Stomach (tissue), 8 donors: ENCODE measurements at regions not wholly inside any gene's neighbourhood (a gene's known extent, or its start where the extent isn't known, plus 50 kb on each side); places are given as distances from the start of the nearest gene placed in this dataset.
A peak's percentile ranks its signal among the peaks of the same experiment; 100 is the strongest.

Experiments
- DNase-seq, 2 donors: peaks; one replicate each; pipeline versions ENCODE4 v3.0.0 to v3.0.0-alpha.2; 2013 to 2019
- H3K27ac ChIP-seq, 5 donors: fragments of 200-600 bp in 4 of 5; sonication (generic) in 4 of 5; one replicate each; pipeline ENCODE4 v1.5.1; 2013 to 2019; ENCODE audit warnings: mild to moderate bottlenecking in 1 of 5, moderate library complexity in 1 of 5
- H3K27me3 ChIP-seq, 3 donors: fragments of 200-600 bp; sonication (generic); one replicate each; pipeline ENCODE4 v1.5.1; 2017 to 2019; ENCODE audit warnings: mixed run types in 1 of 3
- H3K36me3 ChIP-seq, 4 donors: fragments of 200-600 bp; sonication (generic); 1 replicate in 3 of 4; 2 replicates in 1 of 4; pipeline ENCODE4 v1.5.1; 2016 to 2019
- H3K4me1 ChIP-seq, 4 donors: fragments of 200-600 bp; sonication (generic); one replicate each; pipeline ENCODE4 v1.5.1; 2016 to 2019
- H3K4me3 ChIP-seq, 4 donors: fragments of 200-600 bp; sonication (generic) in 3 of 4; one replicate each; pipeline ENCODE4 v1.5.1; 2016 to 2019; ENCODE audit warnings: mild to moderate bottlenecking in 1 of 4
- H3K9me3 ChIP-seq, 4 donors: fragments of 200-600 bp; sonication (generic); one replicate each; pipeline ENCODE4 v1.5.1; 2016 to 2019
- EP300 ChIP-seq: sonication (generic); formaldehyde crosslinking; IDR thresholded peaks from one replicate; pipeline ENCODE4 v1.6.1; 2017; ENCODE audit warnings: antibody characterized with exemption
- POLR2A ChIP-seq, 4 donors: fragments of 450-650 bp; IDR thresholded peaks; one replicate each; pipeline ENCODE4 v1.6.1; 2016; ENCODE audit warnings: antibody characterized with exemption in 4 of 4, control low read depth in 2 of 4, mild to moderate bottlenecking in 1 of 4, moderate library complexity in 1 of 4
- POLR2AphosphoS5 ChIP-seq, 3 donors: sonication (generic); formaldehyde crosslinking; IDR thresholded peaks; one replicate each; pipeline ENCODE4 v1.6.1; 2016; ENCODE audit warnings: antibody characterized with exemption in 3 of 3
- WGBS, 5 donors: extraction: QIAGEN DNeasy Blood & Tissue Kit in 3 of 5; methylation state at CpG; one replicate each; pipeline versions ENCODE4 v1.1.5 to v1.1.7; 2013 to 2018; 5-methylcytosine and 5-hydroxymethylcytosine counted together
- intact Hi-C: fragments of 100-400 bp; cut with DNase I; formaldehyde crosslinking; loops from one replicate; pipeline ENCODE4 v1.15.1; 2023; ENCODE audit warnings: low total_unique reads
- TF ChIP-seq, protein P1 (sequence below), 7 experiments: fragments of 450-650 bp in 4 of 7; fragments of 200-600 bp in 3 of 7; sonication (generic) in 3 of 7; IDR thresholded peaks; one replicate each; pipeline ENCODE4 v1.5.1; 2016 to 2019; ENCODE audit warnings: antibody characterized with exemption in 7 of 7, control low read depth in 2 of 7, mild to moderate bottlenecking in 1 of 7
- donor health status: healthy with polysubstance abuse.
- donor health status: Bipolar disorder and iron deficiency.
- donor health status: healthy.

DNA sequence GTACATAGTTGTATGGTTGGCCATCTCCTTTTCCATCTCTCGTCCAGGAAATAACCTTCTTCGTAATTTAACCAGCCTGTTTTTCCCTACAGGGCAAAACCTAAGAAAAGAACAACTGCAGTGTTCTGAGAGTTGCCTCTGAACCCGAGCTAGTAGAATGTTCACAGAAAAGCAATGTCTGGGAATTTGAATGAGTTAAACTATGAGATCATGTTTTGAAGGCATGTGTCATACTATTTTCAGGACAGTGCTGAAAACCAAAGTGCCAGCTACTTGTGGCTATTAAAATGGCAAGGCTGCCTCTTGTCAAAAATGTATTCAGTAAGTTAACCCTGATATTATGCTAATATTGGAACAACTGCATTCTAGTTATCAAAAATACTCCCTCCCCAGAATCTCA lies 482.9 kb upstream of the SPRED2 start:
- no peak for DNase-seq
- intact Hi-C loops, result no loop called here
- Histone ChIP-seq H3K4me1 (peaks cover 0 to 13% (median 0%) of the 10 kb centered on the region in 4 donors), H3K4me3 (no peak overlapping the region), H3K9me3 (no peaks in the 10 kb centered on the region), H3K27ac (no peak overlapping the region), H3K36me3 (no peaks in the 10 kb centered on the region), H3K27me3 (no peaks in the 10 kb centered on the region)
- 79 to 91% (median 84%) methylated on average over 3 of the region's 3 CpGs for WGBS, 5 donors
- TF ChIP-seq POLR2AphosphoS5 (IDR thresholded peaks at IDR 0.05) (no peak), EP300 (no peak), POLR2A (IDR thresholded peaks at IDR 0.05) (no peak)
- TF ChIP-seq, protein P1, sequence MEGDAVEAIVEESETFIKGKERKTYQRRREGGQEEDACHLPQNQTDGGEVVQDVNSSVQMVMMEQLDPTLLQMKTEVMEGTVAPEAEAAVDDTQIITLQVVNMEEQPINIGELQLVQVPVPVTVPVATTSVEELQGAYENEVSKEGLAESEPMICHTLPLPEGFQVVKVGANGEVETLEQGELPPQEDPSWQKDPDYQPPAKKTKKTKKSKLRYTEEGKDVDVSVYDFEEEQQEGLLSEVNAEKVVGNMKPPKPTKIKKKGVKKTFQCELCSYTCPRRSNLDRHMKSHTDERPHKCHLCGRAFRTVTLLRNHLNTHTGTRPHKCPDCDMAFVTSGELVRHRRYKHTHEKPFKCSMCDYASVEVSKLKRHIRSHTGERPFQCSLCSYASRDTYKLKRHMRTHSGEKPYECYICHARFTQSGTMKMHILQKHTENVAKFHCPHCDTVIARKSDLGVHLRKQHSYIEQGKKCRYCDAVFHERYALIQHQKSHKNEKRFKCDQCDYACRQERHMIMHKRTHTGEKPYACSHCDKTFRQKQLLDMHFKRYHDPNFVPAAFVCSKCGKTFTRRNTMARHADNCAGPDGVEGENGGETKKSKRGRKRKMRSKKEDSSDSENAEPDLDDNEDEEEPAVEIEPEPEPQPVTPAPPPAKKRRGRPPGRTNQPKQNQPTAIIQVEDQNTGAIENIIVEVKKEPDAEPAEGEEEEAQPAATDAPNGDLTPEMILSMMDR (IDR thresholded peaks at IDR 0.05), result no peak

DNA sequence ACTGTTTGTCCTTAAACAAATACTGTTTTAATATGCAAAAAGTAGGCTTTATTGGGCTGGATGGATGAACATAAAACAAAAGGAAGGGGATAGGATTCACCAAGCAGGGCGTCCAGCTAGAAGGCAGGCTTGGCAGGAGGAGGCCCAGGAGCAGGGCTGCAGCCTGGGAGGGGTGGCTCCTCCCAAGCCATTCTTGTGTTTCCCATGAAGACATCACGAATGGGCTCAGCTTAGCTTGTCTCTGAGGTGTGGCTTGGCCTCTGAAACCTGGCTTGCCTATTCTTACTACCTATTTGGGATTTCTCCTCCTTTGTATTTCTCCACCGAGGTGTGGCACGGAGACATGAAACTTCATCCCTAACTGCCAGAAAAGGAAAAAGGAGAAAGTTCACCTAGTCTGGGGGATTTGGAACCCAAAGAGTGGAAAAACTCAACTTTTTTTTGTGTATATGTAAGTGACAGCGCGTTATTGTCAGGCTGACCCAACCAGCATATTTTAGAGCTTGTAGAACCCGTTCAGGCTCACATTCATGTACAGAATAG lies 481.9 kb upstream of the SPRED2 start:
- Histone ChIP-seq H3K4me3 (no peak overlapping the region), H3K9me3 (no peaks in the 10 kb centered on the region), H3K27ac (no peak overlapping the region), H3K4me1 (peaks cover 0 to 13% (median 0%) of the 10 kb centered on the region in 4 donors), H3K36me3 (no peaks in the 10 kb centered on the region), H3K27me3 (no peaks in the 10 kb centered on the region)
- no peak for DNase-seq
- TF ChIP-seq POLR2A (IDR thresholded peaks at IDR 0.05) (no peak), POLR2AphosphoS5 (IDR thresholded peaks at IDR 0.05) (no peak), EP300 (no peak)
- TF ChIP-seq, protein P1 (IDR thresholded peaks at IDR 0.05), result no peak
- intact Hi-C loops, result no loop called here
- 75 to 84% (median 78%) methylated on average over 7 of the region's 7 CpGs for WGBS, 5 donors

GRCh38 chr2:65913813-65914212 lies 481.4 kb upstream of the SPRED2 start:
- no peaks in the 10 kb centered on the region for H3K9me3 ChIP-seq
- no peak overlapping the region for H3K27ac ChIP-seq
- intact Hi-C loops, result no loop called here
- TF ChIP-seq, protein P1 (IDR thresholded peaks at IDR 0.05), result no peak
- TF ChIP-seq POLR2A (IDR thresholded peaks at IDR 0.05) (no peak), EP300 (no peak), POLR2AphosphoS5 (IDR thresholded peaks at IDR 0.05) (no peak)
- 67 to 78% (median 74%) methylated on average over 9 of the region's 9 CpGs for WGBS, 5 donors
- H3K4me3 ChIP-seq, result no peak overlapping the region
- no peaks in the 10 kb centered on the region for H3K27me3 ChIP-seq
- no peaks in the 10 kb centered on the region for H3K36me3 ChIP-seq
- DNase-seq, result no peak
- H3K4me1 ChIP-seq, result peaks cover 0 to 10% (median 0%) of the 10 kb centered on the region in 4 donors

- H3K27me3 ChIP-seq, result no peaks in the 10 kb centered on the region
- no peaks in the 10 kb centered on the region for H3K9me3 ChIP-seq
- no peaks in the 10 kb centered on the region for H3K36me3 ChIP-seq
- intact Hi-C loops, result no loop called here
- H3K27ac ChIP-seq, result no peak overlapping the region
- peak in 1 of 2 donors; percentile 51 for DNase-seq
- TF ChIP-seq POLR2AphosphoS5 (IDR thresholded peaks at IDR 0.05), result no peak
- TF ChIP-seq, protein P1 (IDR thresholded peaks at IDR 0.05), result no peak
- TF ChIP-seq POLR2A (IDR thresholded peaks at IDR 0.05), result no peak
- TF ChIP-seq EP300, result no peak
- WGBS, 5 donors, result 36 to 61% (median 43%) methylated on average over 1 of the region's 1 CpG
- H3K4me3 ChIP-seq, result no peak overlapping the region
- H3K4me1 ChIP-seq, result peaks cover 0 to 9% (median 0%) of the 10 kb centered on the region in 4 donors
Observed at GRCh38 chr2:65901756-65902155, 469.4 kb upstream of the SPRED2 start.
